GM19372 (cell line): ENCODE measurements at regions not wholly inside any gene's neighbourhood (a gene's known extent, or its start where the extent isn't known, plus 50 kb on each side); places are given as distances from the start of the nearest gene placed in this dataset.
"Not testable (repeated sequence)": the region's sequence is repeated elsewhere in the genome, so short reads cannot be mapped to it uniquely, and the experiment has no call there.

Source experiments
- ATAC-seq: cut with Tn5 transposase; IDR thresholded peaks from one replicate; pipeline ENCODE4 v1.9.1; 2021; ENCODE audit warnings: mild to moderate bottlenecking, low read depth, moderate library complexity; ENCODE audit not compliant: unreplicated experiment

DNA sequence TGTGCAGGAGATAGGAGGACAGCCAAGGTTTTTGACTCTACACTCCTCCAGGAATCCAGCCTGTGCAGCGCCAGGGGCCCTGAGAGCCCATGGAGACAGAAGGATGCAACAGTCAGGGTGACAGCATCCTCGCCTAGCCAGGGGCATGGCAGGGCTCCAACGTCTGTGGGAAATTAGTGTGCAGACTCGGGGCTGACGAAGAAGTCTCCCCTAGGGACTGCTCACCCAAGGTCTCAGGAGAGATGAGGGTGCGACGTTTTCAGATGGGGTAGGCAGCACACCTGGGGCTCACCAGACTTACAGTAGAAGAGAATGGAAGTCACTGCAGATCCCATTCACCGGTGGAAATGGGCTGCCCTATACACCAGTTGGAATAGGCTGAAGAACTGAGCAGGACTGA is 241.7 kb downstream of the SETD4 start:
- ATAC-seq: no peak

DNA sequence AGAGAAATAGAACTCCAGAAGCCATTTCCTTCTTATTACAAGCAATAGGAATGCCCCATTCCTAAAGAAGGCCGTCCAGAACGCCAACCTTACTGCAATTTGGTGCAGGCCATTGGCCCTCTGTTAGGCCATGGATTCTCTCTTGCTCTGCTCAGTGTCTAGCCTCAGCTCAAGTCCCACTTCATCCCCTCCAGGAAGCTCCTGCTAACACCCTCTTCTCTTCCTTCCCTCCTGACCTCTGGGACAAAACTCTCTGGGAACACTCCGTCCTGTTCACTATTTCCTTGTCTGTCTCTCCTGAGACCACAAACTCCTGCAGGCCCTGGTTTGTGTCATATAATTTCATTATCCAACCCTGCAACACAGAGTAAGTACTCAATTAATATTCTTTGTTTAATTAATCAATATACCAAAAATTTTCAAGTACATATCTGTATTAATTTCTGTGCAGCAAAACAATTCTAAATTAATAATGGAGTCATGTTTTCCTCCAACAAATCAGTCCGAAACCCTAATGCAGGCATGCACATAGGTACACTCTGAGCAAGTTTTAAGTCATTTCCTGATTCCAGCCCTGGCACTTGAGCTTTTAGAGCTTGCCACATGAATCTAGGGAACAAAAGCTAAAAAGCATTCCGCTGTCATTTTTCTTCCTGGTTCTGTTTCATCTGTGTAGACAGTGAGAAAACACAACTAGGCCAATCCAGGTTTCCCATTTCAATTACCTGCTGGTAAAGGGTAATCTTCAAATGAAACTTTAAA is 245.3 kb downstream of the SETD4 start:
- ATAC-seq: no peak

GRCh38 chr21:35812679-35813078 is 247.6 kb downstream of the SETD4 start:
- no peak for ATAC-seq

DNA sequence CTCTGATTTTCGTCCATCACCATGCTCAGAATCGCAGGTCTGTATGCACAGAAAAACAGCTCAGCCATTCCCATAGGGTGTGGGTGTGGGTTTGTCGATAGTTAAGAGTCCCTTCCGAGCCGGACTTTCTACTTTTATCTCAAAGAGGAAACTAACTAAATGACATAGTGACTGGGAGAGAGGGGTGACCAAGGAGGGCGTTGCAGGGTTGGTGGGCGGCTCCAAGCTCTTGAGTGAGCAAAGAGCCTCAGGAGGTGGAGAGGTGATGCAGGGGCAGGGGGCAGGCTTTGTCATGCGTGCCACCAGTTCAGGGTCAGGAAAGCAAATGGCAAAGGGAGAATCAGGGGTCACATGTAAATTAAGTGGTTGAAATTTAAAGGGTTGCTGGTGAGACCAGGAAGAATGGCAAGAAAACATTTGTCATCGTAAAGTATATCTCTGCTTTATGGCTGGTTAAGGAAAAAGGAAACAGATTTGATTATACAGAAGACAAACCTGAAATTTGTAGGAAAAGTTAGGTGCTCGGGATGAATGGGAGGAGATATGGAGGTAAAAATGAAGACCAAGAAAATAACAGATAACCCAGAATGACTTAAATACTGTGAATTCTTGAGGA is 249.0 kb downstream of the SETD4 start:
- no peak for ATAC-seq

- no peak for ATAC-seq
These were observed 249.8 kb downstream of the SETD4 start for GRCh38 chr21:35810431-35810970.

GRCh38 chr21:35801391-35801790 is 258.9 kb downstream of the SETD4 start:
- no peak for ATAC-seq

DNA sequence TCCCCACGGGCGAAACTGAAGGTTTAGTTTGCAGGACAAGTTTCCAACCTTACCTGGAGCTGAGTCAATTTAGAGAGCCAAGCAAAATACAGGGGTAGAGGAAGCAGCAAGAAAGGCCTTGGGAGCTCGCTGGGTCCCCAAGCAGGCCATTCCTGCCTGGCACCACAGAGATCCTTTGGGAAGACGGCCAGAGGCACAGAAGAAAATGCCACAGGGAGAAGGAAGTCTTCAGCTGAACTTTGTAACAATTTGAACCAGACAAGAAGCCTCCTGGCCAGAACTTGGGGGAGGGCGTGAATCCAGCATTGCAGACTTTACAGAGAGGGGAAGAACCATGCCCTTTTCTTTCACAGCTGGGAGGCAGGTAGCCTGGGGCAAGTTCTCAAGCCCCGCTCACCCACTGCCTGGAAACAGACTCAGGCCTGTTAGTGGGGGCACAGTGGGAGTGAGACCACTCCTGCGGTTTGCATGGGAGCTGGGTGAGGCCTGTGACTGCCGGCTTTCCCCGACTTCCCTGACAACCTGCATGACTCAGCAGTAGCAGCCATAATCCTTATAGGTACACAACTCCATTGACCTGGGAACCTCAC is 259.4 kb downstream of the SETD4 start:
- not testable (repeated sequence) for ATAC-seq

GRCh38 chr21:35796844-35797243 is 263.5 kb downstream of the SETD4 start:
- ATAC-seq: no peak

- ATAC-seq: not testable (repeated sequence)
These were observed 265.8 kb downstream of the SETD4 start for GRCh38 chr21:35794527-35794926.

- no peak for ATAC-seq
These were observed 267.6 kb downstream of the SETD4 start for GRCh38 chr21:35792569-35793305.

GRCh38 chr21:35791541-35792325 is 268.6 kb downstream of the SETD4 start:
- no peak for ATAC-seq

GRCh38 chr21:35783721-35784120 is 276.6 kb downstream of the SETD4 start:
- ATAC-seq: no peak

DNA sequence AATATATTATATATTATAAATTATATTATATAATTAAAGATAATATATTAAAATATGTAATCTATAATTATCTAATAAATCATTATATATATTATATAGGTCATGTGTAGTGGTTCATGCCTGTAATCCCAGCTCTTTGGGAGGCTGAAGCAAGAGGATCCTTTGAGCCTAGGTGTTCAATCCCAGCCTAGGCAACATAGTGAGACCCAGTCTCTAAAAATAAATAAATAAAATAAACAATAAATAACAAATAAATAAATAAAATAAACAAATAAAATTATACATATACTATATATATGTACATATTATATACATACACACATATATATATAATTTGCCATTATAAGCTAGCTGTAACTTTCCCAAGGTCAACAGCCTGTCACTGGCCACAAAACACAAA is 277.7 kb downstream of the SETD4 start:
- ATAC-seq: no peak

DNA sequence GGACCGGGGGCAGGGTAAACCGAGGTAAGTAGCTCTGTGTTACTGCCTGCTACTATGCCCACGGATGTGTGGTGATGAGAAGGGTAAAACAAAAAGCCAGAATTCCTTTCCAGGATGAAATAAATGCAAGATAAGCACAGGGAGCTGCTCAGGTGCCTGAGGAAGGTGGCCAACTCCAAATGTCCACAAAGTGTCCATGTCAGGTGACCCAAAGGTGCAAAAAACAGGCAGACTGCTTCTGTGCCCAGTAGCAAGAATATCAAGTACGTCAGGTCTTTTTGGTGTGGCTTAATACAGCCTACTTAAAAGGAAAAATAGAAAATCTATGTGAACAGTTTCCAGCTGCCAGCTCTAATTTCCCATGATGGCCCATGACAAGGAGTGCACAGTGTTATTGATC is 279.3 kb downstream of the SETD4 start:
- no peak for ATAC-seq

- no peak for ATAC-seq
These were observed 280.4 kb downstream of the SETD4 start for GRCh38 chr21:35779690-35780570.

- ATAC-seq: no peak
These were observed 281.2 kb downstream of the SETD4 start for GRCh38 chr21:35779167-35779566.

- ATAC-seq: no peak
These were observed 283.2 kb downstream of the SETD4 start for GRCh38 chr21:35777081-35777480.

GRCh38 chr21:35775778-35776544 is 284.4 kb downstream of the SETD4 start:
- no peak for ATAC-seq
